HepG2 (cell line): ENCODE measurements at regions not wholly inside any gene's neighbourhood (a gene's known extent, or its start where the extent isn't known, plus 50 kb on each side); places are given as distances from the start of the nearest gene placed in this dataset.

Experiments used
- ESRRA ChIP-seq: sonication (generic); formaldehyde crosslinking; IDR thresholded peaks from 2 replicates; pipeline ENCODE4 v1.5.1; 2020; ENCODE audit warnings: mild to moderate bottlenecking, low read depth, missing genetic modification reagents
- FOXM1 ChIP-seq: sonication (generic); formaldehyde crosslinking; IDR thresholded peaks from 2 replicates; pipeline ENCODE4 v1.5.0; 2020; ENCODE audit warnings: missing genetic modification reagents
- POLR2A ChIP-seq, 2 experiments: IDR thresholded peaks; 2 replicates each; pipeline ENCODE4 v1.6.1; 2011; ENCODE audit warnings: low read depth in 2 of 2, low read length in 2 of 2, mild to moderate bottlenecking in 1 of 2, moderate library complexity in 1 of 2; ENCODE audit not compliant: insufficient read depth in 1 of 2
- SUZ12 ChIP-seq: fragments of 150-350 bp; IDR thresholded peaks from 2 replicates; pipeline ENCODE4 v1.6.1; 2014; ENCODE audit warnings: low read depth, low read length
- ZBTB10 ChIP-seq: sonication (generic); formaldehyde crosslinking; IDR thresholded peaks from 2 replicates; pipeline ENCODE4 v1.4.0; 2020; ENCODE audit warnings: missing genetic modification reagents, borderline replicate concordance
- ZNF776 ChIP-seq: sonication (generic); formaldehyde crosslinking; IDR thresholded peaks from 2 replicates; pipeline ENCODE4 v1.4.0; 2020; ENCODE audit warnings: mild to moderate bottlenecking, missing genetic modification reagents

- TF ChIP-seq FOXM1 (CRISPR knock-in tag) (no peak), POLR2A (IDR thresholded peaks at IDR 0.05; ENCODE audit: insufficient read depth in 1 of 2, low read depth in 2 of 2, low read length in 2 of 2) (no peak), ZBTB10 (CRISPR knock-in tag) (no peak), SUZ12 (no peak), ESRRA (CRISPR knock-in tag) (no peak), ZNF776 (no peak)
Observed at GRCh38 chr15:67955252-67955651, 98.9 kb upstream of the PIAS1 start.
